ENCODE measurements at regions not wholly inside any gene's neighbourhood (a gene's known extent, or its start where the extent isn't known, plus 50 kb on each side); places are given as distances from the start of the nearest gene placed in this dataset.

- no peak for TF ChIP-seq CTCF (IDR thresholded peaks at IDR 0.05; ENCODE audit: insufficient read depth, low read depth, low read length)
- no peak for DNase-seq (ENCODE audit: low read depth)
- POLR2A ChIA-PET = no interaction called here
- Histone ChIP-seq H3K27me3 (ENCODE audit: control insufficient read depth, insufficient read depth, low read length) (no peaks in the 10 kb centered on the region), H3K36me3 (ENCODE audit: control insufficient read depth, insufficient read depth, low read length) (no peaks in the 10 kb centered on the region), H3K4me3 (ENCODE audit: low read depth, low read length) (no peak overlapping the region)
- CTCF ChIA-PET = interaction anchor here (0.9 kb wide), 1 partner anchor 13 kb away, joined by 3 read pairs; no protein-coding TSS in a partner anchor
Observed at GRCh38 chrX:69090022-69090421, 75.2 kb downstream of the PJA1 start.

GRCh38 chrX:69089203-69089602, 76.0 kb downstream of the PJA1 start:
- Histone ChIP-seq H3K36me3 (ENCODE audit: control insufficient read depth, insufficient read depth, low read length) (no peaks in the 10 kb centered on the region), H3K27me3 (ENCODE audit: control insufficient read depth, insufficient read depth, low read length) (no peaks in the 10 kb centered on the region), H3K4me3 (ENCODE audit: low read depth, low read length) (no peak overlapping the region)
- DNase-seq (ENCODE audit: low read depth) = no peak
- ChIA-PET CTCF (no interaction called here), POLR2A (no interaction called here)
- no peak for TF ChIP-seq CTCF (IDR thresholded peaks at IDR 0.05; ENCODE audit: insufficient read depth, low read depth, low read length)

GRCh38 chrX:69088171-69088938, 76.9 kb downstream of the PJA1 start:
- no peaks in the 10 kb centered on the region for H3K36me3 ChIP-seq (ENCODE audit: control insufficient read depth, insufficient read depth, low read length)
- no peaks in the 10 kb centered on the region for H3K27me3 ChIP-seq (ENCODE audit: control insufficient read depth, insufficient read depth, low read length)
- no peak overlapping the region for H3K4me3 ChIP-seq (ENCODE audit: low read depth, low read length)
- POLR2A ChIA-PET = no interaction called here
- DNase-seq (ENCODE audit: low read depth) = no peak
- CTCF ChIA-PET = interaction anchor here (0.7 to 1.0 kb wide), 2 partner anchors 160 to 261 kb away, joined by 3 to 4 read pairs; no protein-coding TSS in a partner anchor
- no peak for TF ChIP-seq CTCF (IDR thresholded peaks at IDR 0.05; ENCODE audit: insufficient read depth, low read depth, low read length)

- no peak overlapping the region for H3K4me3 ChIP-seq (ENCODE audit: low read depth, low read length)
- H3K36me3 ChIP-seq (ENCODE audit: control insufficient read depth, insufficient read depth, low read length) = no peaks in the 10 kb centered on the region
- POLR2A ChIA-PET = no interaction called here
- no peak for TF ChIP-seq CTCF (IDR thresholded peaks at IDR 0.05; ENCODE audit: insufficient read depth, low read depth, low read length)
- H3K27me3 ChIP-seq (ENCODE audit: control insufficient read depth, insufficient read depth, low read length) = no peaks in the 10 kb centered on the region
- DNase-seq (ENCODE audit: low read depth) = no peak
- CTCF ChIA-PET = interaction anchor here (1.3 to 1.6 kb wide), 3 partner anchors 9 to 258 kb away, joined by 3 to 5 read pairs (median 3); no protein-coding TSS in a partner anchor
Observed at GRCh38 chrX:69085826-69086225, 79.4 kb downstream of the PJA1 start.

GRCh38 chrX:69085151-69085550, 80.1 kb downstream of the PJA1 start:
- Histone ChIP-seq H3K36me3 (ENCODE audit: control insufficient read depth, insufficient read depth, low read length) (no peaks in the 10 kb centered on the region), H3K4me3 (ENCODE audit: low read depth, low read length) (no peak overlapping the region), H3K27me3 (ENCODE audit: control insufficient read depth, insufficient read depth, low read length) (no peaks in the 10 kb centered on the region)
- ChIA-PET CTCF (interaction anchor here (1.3 to 1.6 kb wide), 2 partner anchors 9 to 137 kb away, joined by 3 to 5 read pairs; no protein-coding TSS in a partner anchor), POLR2A (no interaction called here)
- DNase-seq (ENCODE audit: low read depth) = no peak
- no peak for TF ChIP-seq CTCF (IDR thresholded peaks at IDR 0.05; ENCODE audit: insufficient read depth, low read depth, low read length)

All from BJ (cell line).